DMS79 treated with DMSO at 0.1 percent for 48 hours (cell line): ENCODE measurements at regions not wholly inside any gene's neighbourhood (a gene's known extent, or its start where the extent isn't known, plus 50 kb on each side); places are given as distances from the start of the nearest gene placed in this dataset.

Experiments used
- DNase-seq: peaks from one replicate; lab custom pipeline; 2025; lab: John Stamatoyannopoulos, UW

GRCh38 chr11:116473206-116473769 is 299.5 kb downstream of the BUD13 start:
- DNase-seq: no peak

DNA sequence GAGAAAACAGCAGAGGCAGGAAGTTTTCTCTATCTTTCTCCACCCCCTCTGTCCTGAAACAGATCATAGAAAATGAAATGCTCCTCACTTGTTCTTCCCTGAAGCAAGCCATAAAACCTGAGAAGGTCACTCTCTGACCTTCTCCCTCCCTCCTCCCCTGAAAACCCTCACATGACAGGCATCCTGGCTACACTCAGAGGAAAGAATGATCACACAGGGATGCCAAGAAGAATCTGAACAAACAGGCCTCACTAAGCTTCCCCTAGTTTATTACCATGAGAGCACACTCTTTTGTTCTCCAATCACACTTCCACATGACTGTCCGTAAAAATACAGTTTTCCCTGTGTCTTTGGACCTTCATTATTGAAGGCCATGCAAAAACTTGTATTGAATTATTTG is 300.1 kb downstream of the BUD13 start:
- no peak for DNase-seq

- DNase-seq: no peak
These were observed 301.1 kb downstream of the BUD13 start for GRCh38 chr11:116471608-116472256.

DNA sequence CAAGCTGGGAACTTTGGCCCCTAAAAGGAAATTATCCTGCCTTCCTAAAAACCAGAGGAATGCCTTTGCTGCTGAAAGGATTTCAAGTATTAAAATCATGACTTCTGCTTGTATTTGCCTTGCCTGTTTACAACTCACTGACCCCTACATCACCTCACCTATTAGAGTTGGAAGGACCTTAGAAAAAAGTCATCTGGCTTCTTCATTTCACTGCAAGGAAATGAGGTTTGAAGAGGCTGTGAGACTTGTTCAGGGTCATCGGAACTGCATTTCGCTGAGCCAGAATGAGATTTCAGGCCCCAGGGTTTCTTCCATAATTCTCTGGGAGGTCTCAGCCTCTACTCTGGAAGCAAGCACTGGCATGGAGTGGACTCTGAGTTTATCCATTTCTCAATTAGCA is 304.1 kb downstream of the BUD13 start:
- no peak for DNase-seq

DNA sequence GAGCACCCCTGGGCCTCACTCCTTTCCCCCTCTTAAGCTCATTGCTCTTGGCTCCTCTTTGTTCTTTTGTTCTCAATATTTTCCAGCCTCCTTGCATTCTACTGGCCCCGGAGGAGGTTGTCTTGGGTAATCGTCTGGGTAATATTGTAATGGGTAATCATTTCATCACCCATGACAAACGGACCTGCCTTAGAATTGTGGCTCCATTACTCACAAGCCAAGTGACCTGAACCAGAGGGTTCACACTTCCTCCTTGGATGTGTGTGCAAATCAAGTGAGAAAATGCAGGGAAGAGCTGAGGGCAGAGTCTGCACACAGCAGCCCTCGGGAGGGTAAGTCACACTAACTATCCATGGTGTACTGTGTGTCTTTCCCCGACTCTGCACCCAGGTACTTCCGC is 305.0 kb downstream of the BUD13 start:
- no peak for DNase-seq

GRCh38 chr11:116466801-116467200 is 306.0 kb downstream of the BUD13 start:
- no peak for DNase-seq

- DNase-seq: no peak
These were observed 306.6 kb downstream of the BUD13 start for GRCh38 chr11:116466191-116466590.

DNA sequence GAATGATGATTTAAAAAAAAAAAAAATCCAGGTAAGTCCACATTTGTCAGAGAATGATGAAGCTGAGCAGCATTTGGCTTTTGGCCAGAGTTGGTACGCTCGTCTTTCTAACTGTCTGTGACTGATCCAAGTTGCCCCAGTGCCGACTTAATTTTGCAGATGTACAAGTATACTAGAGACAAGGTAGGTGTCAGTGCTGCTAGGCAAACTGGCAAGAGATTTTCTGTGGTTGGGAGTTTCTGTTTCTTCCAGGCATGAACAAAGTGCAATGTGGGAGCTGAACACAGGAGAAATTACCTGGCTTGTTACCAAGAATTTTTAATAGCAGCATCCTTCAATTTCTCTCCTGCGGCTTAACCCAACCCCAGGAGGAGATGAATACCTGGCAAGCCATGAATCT is 307.7 kb downstream of the BUD13 start:
- DNase-seq: peak; percentile 31

GRCh38 chr11:116461789-116462188 is 311.0 kb downstream of the BUD13 start:
- DNase-seq: no peak

DNA sequence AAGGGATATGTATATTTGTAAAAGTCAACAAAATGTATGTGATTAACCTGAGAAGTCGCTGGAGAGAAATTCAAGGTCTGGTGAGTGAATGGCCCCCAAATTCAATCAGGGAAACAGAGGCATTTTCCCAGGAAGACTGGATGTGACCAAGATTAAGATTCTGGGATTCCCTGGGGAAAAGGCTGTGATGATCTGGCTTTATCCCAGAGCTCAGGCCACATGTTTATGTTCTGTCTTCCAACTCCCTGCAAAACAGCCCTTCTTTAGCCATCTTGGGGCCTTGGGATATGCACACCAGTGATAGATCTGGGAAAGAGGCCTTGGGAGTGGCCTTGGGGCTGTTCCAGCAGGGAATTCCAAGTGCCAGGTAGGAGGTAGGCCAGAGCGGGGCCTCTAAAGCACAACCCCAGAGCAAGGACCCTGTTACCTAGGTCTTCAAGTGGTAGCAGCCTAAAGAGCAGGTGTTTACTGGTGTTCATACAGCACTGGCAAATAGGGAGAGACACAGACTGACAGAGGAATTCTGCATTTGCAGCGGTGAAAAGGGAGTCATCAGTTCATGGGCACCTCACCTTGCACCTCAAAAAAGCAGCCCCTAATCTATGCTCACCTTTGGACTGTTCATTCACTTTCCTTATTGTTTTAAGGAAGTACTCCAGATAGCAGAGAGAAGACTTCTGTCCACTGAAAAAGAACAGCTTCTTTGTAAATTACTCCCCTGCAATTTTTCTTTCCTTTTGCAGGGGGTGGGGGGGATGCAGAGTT is 312.4 kb downstream of the BUD13 start:
- DNase-seq: peak; percentile 23

DNA sequence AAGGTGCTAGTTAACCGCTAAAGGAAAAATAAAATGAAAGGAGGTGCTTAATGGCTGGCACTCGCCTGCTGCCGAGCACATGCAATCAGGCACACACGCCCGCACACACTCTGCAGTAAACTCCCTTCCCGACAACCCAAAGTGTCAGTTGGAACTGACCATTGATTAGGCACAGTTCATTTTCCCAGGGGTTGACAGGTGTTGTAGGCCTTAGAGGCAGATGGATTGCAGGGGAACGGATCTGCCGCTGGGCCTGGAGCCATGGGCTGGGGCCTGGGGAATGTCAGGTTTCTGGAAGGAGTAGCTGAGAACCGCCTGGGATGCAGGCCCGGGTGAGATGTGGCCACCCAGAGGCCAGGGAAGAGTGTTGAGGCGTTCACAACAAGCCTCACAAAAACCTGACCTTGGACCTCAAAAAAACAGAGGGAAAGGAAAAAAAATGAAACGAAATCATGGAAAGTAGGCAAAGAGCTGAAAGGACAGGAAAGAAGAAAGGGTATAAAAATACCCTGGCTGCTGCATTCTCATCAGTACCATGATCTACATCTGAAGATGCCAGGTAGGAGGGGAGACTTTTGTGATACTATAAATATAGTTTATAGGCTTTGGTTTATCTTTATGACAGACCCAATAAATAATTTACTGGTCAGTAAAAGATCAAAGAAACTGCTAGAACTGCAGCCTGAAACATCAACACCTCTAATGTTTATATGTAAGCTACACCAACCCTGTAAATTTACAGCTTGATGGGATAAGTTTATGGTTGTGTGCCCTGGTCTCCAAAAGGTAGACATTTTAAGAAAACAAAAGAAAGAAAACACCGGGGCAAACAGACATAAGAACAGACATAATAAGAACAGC is 313.4 kb downstream of the BUD13 start:
- DNase-seq: no peak

DNA sequence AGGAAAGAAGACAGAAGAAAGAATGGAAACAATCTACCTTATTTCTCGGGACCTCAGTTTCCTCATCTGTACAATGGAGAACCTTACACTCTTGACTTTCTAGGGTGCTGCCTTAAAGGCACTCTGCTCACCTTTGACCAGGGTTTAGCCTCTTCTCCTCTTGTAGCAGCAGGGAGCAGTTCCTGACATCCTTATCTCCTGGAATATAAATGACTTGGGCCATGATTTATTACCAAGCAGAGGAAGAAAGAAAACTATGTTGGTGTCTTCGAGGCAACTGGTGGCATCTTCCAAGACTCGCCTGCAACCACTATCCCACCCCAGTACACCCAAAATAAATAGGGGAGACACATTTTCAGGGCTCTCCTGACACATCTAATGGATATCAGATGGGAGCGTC is 314.2 kb downstream of the BUD13 start:
- DNase-seq: no peak

GRCh38 chr11:116457336-116458007 is 315.3 kb downstream of the BUD13 start:
- no peak for DNase-seq

DNA sequence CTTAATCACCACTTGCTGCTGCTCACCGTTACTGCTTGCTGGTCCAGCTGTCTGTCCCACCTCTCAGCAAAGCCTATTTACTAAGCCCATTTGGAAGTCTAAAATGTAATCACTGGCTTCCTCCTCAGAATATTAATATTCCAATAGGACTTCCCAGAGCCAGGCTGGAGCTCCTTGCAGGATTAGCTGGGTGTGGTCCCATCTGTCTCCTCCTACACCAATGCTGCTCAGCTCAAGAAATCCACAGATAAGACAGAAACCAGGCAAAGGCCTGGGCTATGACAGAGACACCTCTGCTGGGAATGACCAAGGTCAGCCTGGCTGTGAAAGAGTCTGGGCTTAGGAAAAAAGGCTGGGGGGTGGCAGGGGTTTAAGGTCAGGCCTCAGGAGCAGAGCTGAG is 317.8 kb downstream of the BUD13 start:
- no peak for DNase-seq

GRCh38 chr11:116454020-116454645 is 318.7 kb downstream of the BUD13 start:
- DNase-seq: peak; percentile 18

GRCh38 chr11:116452461-116452860 is 320.3 kb downstream of the BUD13 start:
- no peak for DNase-seq

GRCh38 chr11:116449522-116449921 is 323.3 kb downstream of the BUD13 start:
- DNase-seq: no peak

GRCh38 chr11:116446048-116446941 is 326.5 kb downstream of the BUD13 start:
- DNase-seq: no peak

GRCh38 chr11:116445108-116446047 is 327.4 kb downstream of the BUD13 start:
- peak; percentile 24 for DNase-seq
